Spleen (tissue), 7 donors: ENCODE measurements at regions not wholly inside any gene's neighbourhood (a gene's known extent, or its start where the extent isn't known, plus 50 kb on each side); places are given as distances from the start of the nearest gene placed in this dataset.

Experiments
- CTCF ChIP-seq, 11 experiments: fragments of 200-600 bp in 7 of 11; fragments of 450-650 bp in 4 of 11; sonication (generic) in 4 of 11; IDR thresholded peaks in 8 of 11; conservative IDR thresholded peaks in 3 of 11; 1 replicate in 7 of 11; 2 replicates in 4 of 11; pipeline versions ENCODE4 v1.4.0 to v1.8.0; 2016 to 2021; ENCODE audit warnings: antibody characterized with exemption in 11 of 11, inconsistent platforms in 4 of 11, mild to moderate bottlenecking in 1 of 11
- POLR2A ChIP-seq, 3 donors: fragments of 450-650 bp; IDR thresholded peaks; one replicate each; pipeline ENCODE4 v1.5.1; 2017; ENCODE audit warnings: antibody characterized with exemption in 3 of 3, mild to moderate bottlenecking in 1 of 3
- donor health status: DM: no; HTN: no; CAD: no; lungs with moderate emphysema.
- donor health status: DM: no; HTN: no; CAD: no.
- donor health status: DM: no; HTN: no; CAD: no.

GRCh38 chr18:4960578-4960977 is 236.5 kb downstream of the AKAIN1 start:
- TF ChIP-seq CTCF (IDR thresholded peaks at IDR 0.05 in 8 of 11, conservative IDR thresholded peaks at IDR 0.05 in 3 of 11) (no peak), POLR2A (IDR thresholded peaks at IDR 0.05) (no peak)
